ENCODE measurements at regions not wholly inside any gene's neighbourhood (a gene's known extent, or its start where the extent isn't known, plus 50 kb on each side); places are given as distances from the start of the nearest gene placed in this dataset.

GRCh38 chr4:24650849-24651640, 66.7 kb upstream of the DHX15 start:
- no peak for DNase-seq
- TF ChIP-seq CTCF (IDR thresholded peaks at IDR 0.05) = no peak
- no peaks in the 10 kb centered on the region for H3K27me3 ChIP-seq
- H3K36me3 ChIP-seq = no peaks in the 10 kb centered on the region
- no peaks in the 10 kb centered on the region for H3K9me3 ChIP-seq
- no peaks in the 10 kb centered on the region for H3K4me1 ChIP-seq
- H3K27ac ChIP-seq = no peak overlapping the region
- peak; percentile 31 for ATAC-seq
- intact Hi-C loops (cut with DNase I) = no loop called here
- H3K4me3 ChIP-seq = no peak overlapping the region

GRCh38 chr4:24655326-24655725, 71.0 kb upstream of the DHX15 start:
- peaks cover 4 to 5% of the 10 kb centered on the region in 2 donors for H3K4me1 ChIP-seq
- no peaks in the 10 kb centered on the region for H3K27me3 ChIP-seq
- no peak for TF ChIP-seq CTCF (IDR thresholded peaks at IDR 0.05)
- intact Hi-C loops (cut with DNase I) = no loop called here
- no peak for ATAC-seq
- DNase-seq = no peak
- H3K27ac ChIP-seq = no peak overlapping the region
- H3K9me3 ChIP-seq = no peaks in the 10 kb centered on the region
- no peaks in the 10 kb centered on the region for H3K36me3 ChIP-seq
- no peak overlapping the region for H3K4me3 ChIP-seq

- intact Hi-C loops (cut with DNase I) = no loop called here
- no peaks in the 10 kb centered on the region for H3K27me3 ChIP-seq
- TF ChIP-seq CTCF (IDR thresholded peaks at IDR 0.05) = no peak
- no peaks in the 10 kb centered on the region for H3K36me3 ChIP-seq
- peaks cover 4 to 5% of the 10 kb centered on the region in 2 donors for H3K4me1 ChIP-seq
- no peak overlapping the region for H3K4me3 ChIP-seq
- H3K9me3 ChIP-seq = no peaks in the 10 kb centered on the region
- no peak for ATAC-seq
- no peak overlapping the region for H3K27ac ChIP-seq
- DNase-seq = no peak
Measured at GRCh38 chr4:24655971-24656370, 71.6 kb upstream of the DHX15 start.

GRCh38 chr4:24656906-24657305, 72.6 kb upstream of the DHX15 start:
- no peak for TF ChIP-seq CTCF (IDR thresholded peaks at IDR 0.05)
- H3K4me3 ChIP-seq = no peak overlapping the region
- no peak overlapping the region for H3K27ac ChIP-seq
- no peaks in the 10 kb centered on the region for H3K36me3 ChIP-seq
- no peak for ATAC-seq
- DNase-seq = no peak
- no peaks in the 10 kb centered on the region for H3K9me3 ChIP-seq
- H3K27me3 ChIP-seq = no peaks in the 10 kb centered on the region
- intact Hi-C loops (cut with DNase I) = no loop called here
- peaks cover 4 to 5% of the 10 kb centered on the region in 2 donors for H3K4me1 ChIP-seq

GRCh38 chr4:24657768-24658617, 73.6 kb upstream of the DHX15 start:
- intact Hi-C loops (cut with DNase I) = no loop called here
- Histone ChIP-seq H3K27ac (no peak overlapping the region), H3K4me3 (no peak overlapping the region), H3K4me1 (peaks cover 4 to 5% of the 10 kb centered on the region in 2 donors), H3K36me3 (no peaks in the 10 kb centered on the region), H3K27me3 (no peaks in the 10 kb centered on the region), H3K9me3 (no peaks in the 10 kb centered on the region)
- ATAC-seq (peak; percentile 82), DNase-seq (peak in 1 of 4 donors; percentile 53)
- TF ChIP-seq CTCF (IDR thresholded peaks at IDR 0.05) = no peak

Data from left lung (tissue), 4 donors.